CD14-positive monocyte (primary cell): ENCODE measurements at regions not wholly inside any gene's neighbourhood (a gene's known extent, or its start where the extent isn't known, plus 50 kb on each side); places are given as distances from the start of the nearest gene placed in this dataset.

Experiments used
- DNase-seq, 3 donors: peaks; one replicate each; pipeline ENCODE4 v3.0.0-alpha.2; 2011 to 2022
- H2AFZ ChIP-seq: 2 replicates; pipeline ENCODE4 v1.6.0; 2012; ENCODE audit warnings: mild to moderate bottlenecking, low read depth, low read length, inconsistent platforms; ENCODE audit not compliant: insufficient read depth, poor library complexity, severe bottlenecking
- H3K27ac ChIP-seq, 2 donors: 1 replicate in 1 of 2; 2 replicates in 1 of 2; pipeline ENCODE4 v1.5.1; 2012 to 2013; ENCODE audit warnings: low read length in 2 of 2, control low read depth in 1 of 2, inconsistent platforms in 1 of 2, low read depth in 1 of 2, mild to moderate bottlenecking in 1 of 2
- H3K27me3 ChIP-seq, 2 donors: one replicate each; pipeline versions ENCODE4 v1.6.0 to v1.6.1; 2011 to 2013; ENCODE audit warnings: low read length in 2 of 2; ENCODE audit not compliant: control insufficient read depth in 2 of 2, insufficient read depth in 2 of 2
- H3K36me3 ChIP-seq, 2 donors: replicated peaks in 1 of 2; 1 replicate in 1 of 2; 2 replicates in 1 of 2; pipeline versions ENCODE4 v1.5.1 to v1.6.1; 2012 to 2013; ENCODE audit warnings: low read length in 2 of 2, control low read depth in 1 of 2, inconsistent platforms in 1 of 2, mild to moderate bottlenecking in 1 of 2; ENCODE audit not compliant: insufficient read depth in 2 of 2, control insufficient read depth in 1 of 2
- H3K4me1 ChIP-seq, 2 donors: 1 replicate in 1 of 2; 2 replicates in 1 of 2; pipeline versions ENCODE4 v1.5.1 to v1.6.1; 2012 to 2013; ENCODE audit warnings: low read length in 2 of 2, control low read depth in 1 of 2, inconsistent platforms in 1 of 2, mild to moderate bottlenecking in 1 of 2, moderate library complexity in 1 of 2; ENCODE audit not compliant: insufficient read depth in 2 of 2, control insufficient read depth in 1 of 2
- H3K4me2 ChIP-seq: replicated peaks from 2 replicates; pipeline ENCODE3; 2012; ENCODE audit warnings: low read length, moderate library complexity, mild to moderate bottlenecking; ENCODE audit not compliant: poor library complexity, severe bottlenecking; ENCODE audit errors: extremely low read depth
- H3K4me3 ChIP-seq, 3 experiments: fragments of 200-600 bp in 1 of 3; sonication (generic) in 1 of 3; replicated peaks in 1 of 3; 1 replicate in 2 of 3; 2 replicates in 1 of 3; pipeline ENCODE4 v1.5.1; 2011 to 2013; ENCODE audit warnings: low read length in 3 of 3, mild to moderate bottlenecking in 3 of 3, control low read depth in 2 of 3, low read depth in 2 of 3, inconsistent platforms in 1 of 3, moderate library complexity in 1 of 3
- H3K79me2 ChIP-seq: 2 replicates; pipeline ENCODE4 v1.6.0; 2012; ENCODE audit warnings: mild to moderate bottlenecking, control low read depth, inconsistent platforms, low read length, moderate library complexity; ENCODE audit not compliant: insufficient read depth
- H3K9ac ChIP-seq: 2 replicates; pipeline ENCODE4 v1.6.0; 2017; ENCODE audit warnings: low read length, mild to moderate bottlenecking; ENCODE audit not compliant: insufficient read depth, poor library complexity, severe bottlenecking
- H3K9me3 ChIP-seq, 2 donors: replicated peaks in 1 of 2; 1 replicate in 1 of 2; 2 replicates in 1 of 2; pipeline versions ENCODE4 v1.5.1 to v1.6.1; 2012 to 2013; ENCODE audit warnings: low read length in 2 of 2, control low read depth in 1 of 2; ENCODE audit not compliant: control insufficient read depth in 1 of 2, insufficient read depth in 1 of 2
- H4K20me1 ChIP-seq: 2 replicates; pipeline ENCODE4 v1.6.0; 2012; ENCODE audit warnings: mild to moderate bottlenecking, low read length, control low read depth, moderate library complexity; ENCODE audit not compliant: insufficient read depth
- H3K27ac Mint-ChIP-seq, 7 donors: one replicate each; pipeline ENCODE4 v1.8.0; 2020; ENCODE audit warnings: mild to moderate bottlenecking in 7 of 7, mixed read lengths in 7 of 7, moderate library complexity in 6 of 7, inconsistent platforms in 2 of 7
- H3K27me3 Mint-ChIP-seq, 3 donors: one replicate each; pipeline ENCODE4 v1.8.0; 2021 to 2022; ENCODE audit warnings: low read depth in 3 of 3, mild to moderate bottlenecking in 3 of 3, mixed read lengths in 3 of 3, moderate library complexity in 3 of 3, inconsistent platforms in 1 of 3
- H3K36me3 Mint-ChIP-seq, 2 donors: one replicate each; pipeline ENCODE4 v1.8.0; 2020; ENCODE audit warnings: mixed read lengths in 2 of 2, inconsistent platforms in 1 of 2, mild to moderate bottlenecking in 1 of 2
- H3K4me1 Mint-ChIP-seq: one replicate; pipeline ENCODE4 v1.8.0; 2020; ENCODE audit warnings: mild to moderate bottlenecking, mixed read lengths
- H3K4me3 Mint-ChIP-seq, 2 donors: one replicate each; pipeline ENCODE4 v1.8.0; 2020; ENCODE audit warnings: mild to moderate bottlenecking in 2 of 2, mixed read lengths in 2 of 2, moderate library complexity in 1 of 2
- H3K9me3 Mint-ChIP-seq, 7 donors: one replicate each; pipeline ENCODE4 v1.8.0; 2020 to 2022; ENCODE audit warnings: mixed read lengths in 7 of 7, mild to moderate bottlenecking in 6 of 7, moderate library complexity in 6 of 7, inconsistent platforms in 2 of 7
- CTCF ChIP-seq: fragments of 200-600 bp; IDR thresholded peaks from one replicate; pipeline ENCODE4 v1.8.0; 2022; ENCODE audit warnings: antibody characterized with exemption, mild to moderate bottlenecking
- WGBS: methylation state at CpG from one replicate; pipeline ENCODE4 v1.1.5; 2013; ENCODE audit warnings: missing lambda C conversion rate; ENCODE audit not compliant: insufficient coverage; 5-methylcytosine and 5-hydroxymethylcytosine counted together
- intact Hi-C, 2 donors: fragments of 100-400 bp; cut with micrococcal nuclease; formaldehyde crosslinking; loops; one replicate each; pipeline versions ENCODE4 v1.15.0 to v1.15.1; 2023

- Histone ChIP-seq H3K79me2 (no peaks in the 10 kb centered on the region), H3K4me1 (no peaks in the 10 kb centered on the region), H3K27ac (no peak overlapping the region), H2AFZ (no peak overlapping the region), H3K9ac (no peak overlapping the region), H3K36me3 (no peaks in the 10 kb centered on the region), H3K27me3 (no peaks in the 10 kb centered on the region), H4K20me1 (no peaks in the 10 kb centered on the region), H3K4me3 (no peak overlapping the region), H3K4me2 (no peak overlapping the region), H3K9me3 (no peaks in the 10 kb centered on the region)
- no peak for TF ChIP-seq CTCF
- H3K4me1 Mint-ChIP-seq = no peaks in the 10 kb centered on the region
- no CpG with 5 or more reads among the region's 3 CpGs for WGBS
- intact Hi-C loops = no loop called here
- H3K36me3 Mint-ChIP-seq = no peaks in the 10 kb centered on the region
- no peak overlapping the region for H3K4me3 Mint-ChIP-seq
- no peak overlapping the region for H3K27ac Mint-ChIP-seq
- peaks cover 0 to 2% (median 0%) of the 10 kb centered on the region in 3 donors for H3K27me3 Mint-ChIP-seq
- peaks cover 0 to 5% (median 0%) of the 10 kb centered on the region in 7 donors for H3K9me3 Mint-ChIP-seq
- no peak for DNase-seq
Measured at GRCh38 chr12:28975564-28976340, 173.3 kb upstream of the FAR2 start.

GRCh38 chr12:28980436-28980835 is 168.6 kb upstream of the FAR2 start:
- Histone ChIP-seq H3K79me2 (no peaks in the 10 kb centered on the region), H3K4me1 (no peaks in the 10 kb centered on the region), H3K4me3 (no peak overlapping the region), H3K27ac (no peak overlapping the region), H4K20me1 (no peaks in the 10 kb centered on the region), H2AFZ (no peak overlapping the region), H3K4me2 (no peak overlapping the region), H3K27me3 (no peaks in the 10 kb centered on the region), H3K9ac (no peak overlapping the region), H3K36me3 (no peaks in the 10 kb centered on the region), H3K9me3 (no peaks in the 10 kb centered on the region)
- no peak for DNase-seq
- peaks cover 0 to 3% (median 0%) of the 10 kb centered on the region in 3 donors for H3K27me3 Mint-ChIP-seq
- H3K9me3 Mint-ChIP-seq = peaks cover 0 to 7% (median 0%) of the 10 kb centered on the region in 7 donors
- H3K36me3 Mint-ChIP-seq = no peaks in the 10 kb centered on the region
- H3K27ac Mint-ChIP-seq = no peak overlapping the region
- no peaks in the 10 kb centered on the region for H3K4me1 Mint-ChIP-seq
- intact Hi-C loops = no loop called here
- no peak overlapping the region for H3K4me3 Mint-ChIP-seq
- TF ChIP-seq CTCF = no peak
- WGBS = no CpG with 5 or more reads among the region's 4 CpGs
